ENCODE measurements at regions not wholly inside any gene's neighbourhood (a gene's known extent, or its start where the extent isn't known, plus 50 kb on each side); places are given as distances from the start of the nearest gene placed in this dataset.
A peak's percentile ranks its signal among the peaks of the same experiment; 100 is the strongest.

- no peak for DNase-seq
Observed at GRCh38 chr2:15735484-15736326, 144.0 kb downstream of the DDX1 start.

GRCh38 chr2:15736396-15737180 is 144.9 kb downstream of the DDX1 start:
- no peak for DNase-seq

- no peak for DNase-seq
Observed at GRCh38 chr2:15737314-15738224, 145.9 kb downstream of the DDX1 start.

- DNase-seq, result no peak
Observed at GRCh38 chr2:15738225-15738546, 146.5 kb downstream of the DDX1 start.

- DNase-seq, result no peak
Observed at GRCh38 chr2:15738943-15739342, 147.3 kb downstream of the DDX1 start.

- no peak for DNase-seq
Observed at GRCh38 chr2:15744820-15745219, 153.2 kb downstream of the DDX1 start.

- DNase-seq, result no peak
Observed at GRCh38 chr2:15745350-15745749, 153.7 kb downstream of the DDX1 start.

- DNase-seq, result no peak
Observed at GRCh38 chr2:15745907-15746702, 154.4 kb downstream of the DDX1 start.

- no peak for DNase-seq
Observed at GRCh38 chr2:15746703-15747550, 155.3 kb downstream of the DDX1 start.

GRCh38 chr2:15747603-15748471 is 156.2 kb downstream of the DDX1 start:
- no peak for DNase-seq

GRCh38 chr2:15748736-15749323 is 157.2 kb downstream of the DDX1 start:
- DNase-seq, result peak in 1 of 2 donors; percentile 17

- DNase-seq, result no peak
Observed at GRCh38 chr2:15749460-15750432, 158.1 kb downstream of the DDX1 start.

GRCh38 chr2:15750433-15750814 is 158.8 kb downstream of the DDX1 start:
- no peak for DNase-seq

- no peak for DNase-seq
Observed at GRCh38 chr2:15750822-15751329, 159.2 kb downstream of the DDX1 start.

GRCh38 chr2:15751477-15751876 is 159.8 kb downstream of the DDX1 start:
- no peak for DNase-seq

- DNase-seq, result no peak
Observed at GRCh38 chr2:15752552-15753232, 161.0 kb downstream of the DDX1 start.

- no peak for DNase-seq
Observed at GRCh38 chr2:15753233-15753798, 161.6 kb downstream of the DDX1 start.

Measured in stimulated activated CD4-positive, alpha-beta T cell treated with anti-CD3 and anti-CD28 coated beads, Interleukin-2, amount 100 ng/mL, for 24 hours (primary cell).